ENCODE measurements at regions not wholly inside any gene's neighbourhood (a gene's known extent, or its start where the extent isn't known, plus 50 kb on each side); places are given as distances from the start of the nearest gene placed in this dataset.
A peak's percentile ranks its signal among the peaks of the same experiment; 100 is the strongest.

GRCh38 chr14:22479132-22479531 is 109.9 kb downstream of the DAD1 start (continued):
- TF ChIP-seq, protein P1, sequence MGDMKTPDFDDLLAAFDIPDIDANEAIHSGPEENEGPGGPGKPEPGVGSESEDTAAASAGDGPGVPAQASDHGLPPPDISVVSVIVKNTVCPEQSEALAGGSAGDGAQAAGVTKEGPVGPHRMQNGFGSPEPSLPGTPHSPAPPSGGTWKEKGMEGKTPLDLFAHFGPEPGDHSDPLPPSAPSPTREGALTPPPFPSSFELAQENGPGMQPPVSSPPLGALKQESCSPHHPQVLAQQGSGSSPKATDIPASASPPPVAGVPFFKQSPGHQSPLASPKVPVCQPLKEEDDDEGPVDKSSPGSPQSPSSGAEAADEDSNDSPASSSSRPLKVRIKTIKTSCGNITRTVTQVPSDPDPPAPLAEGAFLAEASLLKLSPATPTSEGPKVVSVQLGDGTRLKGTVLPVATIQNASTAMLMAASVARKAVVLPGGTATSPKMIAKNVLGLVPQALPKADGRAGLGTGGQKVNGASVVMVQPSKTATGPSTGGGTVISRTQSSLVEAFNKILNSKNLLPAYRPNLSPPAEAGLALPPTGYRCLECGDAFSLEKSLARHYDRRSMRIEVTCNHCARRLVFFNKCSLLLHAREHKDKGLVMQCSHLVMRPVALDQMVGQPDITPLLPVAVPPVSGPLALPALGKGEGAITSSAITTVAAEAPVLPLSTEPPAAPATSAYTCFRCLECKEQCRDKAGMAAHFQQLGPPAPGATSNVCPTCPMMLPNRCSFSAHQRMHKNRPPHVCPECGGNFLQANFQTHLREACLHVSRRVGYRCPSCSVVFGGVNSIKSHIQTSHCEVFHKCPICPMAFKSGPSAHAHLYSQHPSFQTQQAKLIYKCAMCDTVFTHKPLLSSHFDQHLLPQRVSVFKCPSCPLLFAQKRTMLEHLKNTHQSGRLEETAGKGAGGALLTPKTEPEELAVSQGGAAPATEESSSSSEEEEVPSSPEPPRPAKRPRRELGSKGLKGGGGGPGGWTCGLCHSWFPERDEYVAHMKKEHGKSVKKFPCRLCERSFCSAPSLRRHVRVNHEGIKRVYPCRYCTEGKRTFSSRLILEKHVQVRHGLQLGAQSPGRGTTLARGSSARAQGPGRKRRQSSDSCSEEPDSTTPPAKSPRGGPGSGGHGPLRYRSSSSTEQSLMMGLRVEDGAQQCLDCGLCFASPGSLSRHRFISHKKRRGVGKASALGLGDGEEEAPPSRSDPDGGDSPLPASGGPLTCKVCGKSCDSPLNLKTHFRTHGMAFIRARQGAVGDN (IDR thresholded peaks at IDR 0.05), result no peak
- no peak for TF ChIP-seq NFIC (IDR thresholded peaks at IDR 0.05; ENCODE audit: low read depth, low read length)
- TF ChIP-seq HCFC1 (IDR thresholded peaks at IDR 0.05; ENCODE audit: low read length), result no peak
- TF ChIP-seq HSF1 (IDR thresholded peaks at IDR 0.05; ENCODE audit: low read depth, low read length), result no peak
- no peak for TF ChIP-seq BRCA1 (IDR thresholded peaks at IDR 0.05; ENCODE audit: low read depth, low read length)
- no peak for TF ChIP-seq TCF7 (IDR thresholded peaks at IDR 0.05; ENCODE audit: borderline replicate concordance)
- TF ChIP-seq SMC3 (IDR thresholded peaks at IDR 0.05; ENCODE audit: borderline replicate concordance, low read length), result no peak
- TF ChIP-seq, protein P2, sequence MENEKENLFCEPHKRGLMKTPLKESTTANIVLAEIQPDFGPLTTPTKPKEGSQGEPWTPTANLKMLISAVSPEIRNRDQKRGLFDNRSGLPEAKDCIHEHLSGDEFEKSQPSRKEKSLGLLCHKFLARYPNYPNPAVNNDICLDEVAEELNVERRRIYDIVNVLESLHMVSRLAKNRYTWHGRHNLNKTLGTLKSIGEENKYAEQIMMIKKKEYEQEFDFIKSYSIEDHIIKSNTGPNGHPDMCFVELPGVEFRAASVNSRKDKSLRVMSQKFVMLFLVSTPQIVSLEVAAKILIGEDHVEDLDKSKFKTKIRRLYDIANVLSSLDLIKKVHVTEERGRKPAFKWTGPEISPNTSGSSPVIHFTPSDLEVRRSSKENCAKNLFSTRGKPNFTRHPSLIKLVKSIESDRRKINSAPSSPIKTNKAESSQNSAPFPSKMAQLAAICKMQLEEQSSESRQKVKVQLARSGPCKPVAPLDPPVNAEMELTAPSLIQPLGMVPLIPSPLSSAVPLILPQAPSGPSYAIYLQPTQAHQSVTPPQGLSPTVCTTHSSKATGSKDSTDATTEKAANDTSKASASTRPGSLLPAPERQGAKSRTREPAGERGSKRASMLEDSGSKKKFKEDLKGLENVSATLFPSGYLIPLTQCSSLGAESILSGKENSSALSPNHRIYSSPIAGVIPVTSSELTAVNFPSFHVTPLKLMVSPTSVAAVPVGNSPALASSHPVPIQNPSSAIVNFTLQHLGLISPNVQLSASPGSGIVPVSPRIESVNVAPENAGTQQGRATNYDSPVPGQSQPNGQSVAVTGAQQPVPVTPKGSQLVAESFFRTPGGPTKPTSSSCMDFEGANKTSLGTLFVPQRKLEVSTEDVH (IDR thresholded peaks at IDR 0.05; ENCODE audit: low read depth, partially characterized antibody), result no peak
- TF ChIP-seq MXI1 (IDR thresholded peaks at IDR 0.05; ENCODE audit: low read depth, low read length), result peak; percentile 31; the same call in 1 of the 2 replicates
- no peak for TF ChIP-seq CBX3 (IDR thresholded peaks at IDR 0.05; ENCODE audit: borderline replicate concordance, low read depth)
- TF ChIP-seq MTA3 (IDR thresholded peaks at IDR 0.05; ENCODE audit: borderline replicate concordance, low read length), result peak; percentile 76; the same call in 1 of the 2 replicates
- TF ChIP-seq YY1 (IDR thresholded peaks at IDR 0.05; ENCODE audit: low read depth, low read length), result no peak
- no peak; the same call in 1 of the 2 replicates for TF ChIP-seq POLR2AphosphoS2 (IDR thresholded peaks at IDR 0.05; ENCODE audit: low read depth, low read length)
- TF ChIP-seq, protein P3, sequence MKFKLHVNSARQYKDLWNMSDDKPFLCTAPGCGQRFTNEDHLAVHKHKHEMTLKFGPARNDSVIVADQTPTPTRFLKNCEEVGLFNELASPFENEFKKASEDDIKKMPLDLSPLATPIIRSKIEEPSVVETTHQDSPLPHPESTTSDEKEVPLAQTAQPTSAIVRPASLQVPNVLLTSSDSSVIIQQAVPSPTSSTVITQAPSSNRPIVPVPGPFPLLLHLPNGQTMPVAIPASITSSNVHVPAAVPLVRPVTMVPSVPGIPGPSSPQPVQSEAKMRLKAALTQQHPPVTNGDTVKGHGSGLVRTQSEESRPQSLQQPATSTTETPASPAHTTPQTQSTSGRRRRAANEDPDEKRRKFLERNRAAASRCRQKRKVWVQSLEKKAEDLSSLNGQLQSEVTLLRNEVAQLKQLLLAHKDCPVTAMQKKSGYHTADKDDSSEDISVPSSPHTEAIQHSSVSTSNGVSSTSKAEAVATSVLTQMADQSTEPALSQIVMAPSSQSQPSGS (IDR thresholded peaks at IDR 0.05; ENCODE audit: low read length), result no peak
- TF ChIP-seq ZNF207 (IDR thresholded peaks at IDR 0.05; ENCODE audit: borderline replicate concordance), result no peak
- TF ChIP-seq KAT2A (conservative IDR thresholded peaks at IDR 0.05; ENCODE audit: control insufficient read depth, low read depth, low read length), result no peak
- no peak for TF ChIP-seq BCL11A (IDR thresholded peaks at IDR 0.05; ENCODE audit: low read depth, low read length)
- no peak for TF ChIP-seq SP1 (IDR thresholded peaks at IDR 0.05; ENCODE audit: low read depth, low read length)
- TF ChIP-seq KLF5 (IDR thresholded peaks at IDR 0.05; ENCODE audit: partially characterized antibody), result no peak
- 0 out of 4 replicates have a peak, but pooled peaks of 1 of the 2 experiments have one; percentile 4 for TF ChIP-seq EP300 (IDR thresholded peaks at IDR 0.05; ENCODE audit: borderline replicate concordance in 1 of 2, control insufficient read depth in 1 of 2, low read depth in 2 of 2, low read length in 2 of 2)
- no peak; the same call in 1 of the 2 replicates for TF ChIP-seq IKZF1 (conservative IDR thresholded peaks at IDR 0.05)
- TF ChIP-seq FOS (IDR thresholded peaks at IDR 0.05; ENCODE audit: borderline replicate concordance, extremely low read depth, insufficient read length), result no peak
- TF ChIP-seq BMI1 (IDR thresholded peaks at IDR 0.05; ENCODE audit: borderline replicate concordance), result no peak
